ENCODE measurements at regions not wholly inside any gene's neighbourhood (a gene's known extent, or its start where the extent isn't known, plus 50 kb on each side); places are given as distances from the start of the nearest gene placed in this dataset.

- TF ChIP-seq POLR2A (IDR thresholded peaks at IDR 0.05) (no peak), EP300 (IDR thresholded peaks at IDR 0.05) (no peak), CTCF (IDR thresholded peaks at IDR 0.05) (no peak)
Observed at GRCh38 chr9:116039893-116040292, 113.7 kb upstream of the PAPPA start.
